GM12878 (cell line): ENCODE measurements at regions not wholly inside any gene's neighbourhood (a gene's known extent, or its start where the extent isn't known, plus 50 kb on each side); places are given as distances from the start of the nearest gene placed in this dataset.

Experiments
- ATAC-seq: fragments of 200-7000 bp; cut with Tn5 transposase; 3 replicates; pipeline ENCODE4 v1.9.1; 2020; ENCODE audit warnings: mild to moderate bottlenecking, moderate library complexity
- BruUV-seq: library from RNA; stranded (reverse); fragments of 400-500 nt; replicated peaks from 2 replicates; lab custom pipeline; 2021; lab: Mats Ljungman, UMichigan
- CTCF ChIA-PET: fragments of 300-600 bp; sonication (Branson Sonifier 250); formaldehyde crosslinking; extraction: SDS; loops from one replicate; lab custom pipeline; 2021; ENCODE audit warnings: inconsistent platforms; lab: Yijun Ruan, JAX
- POLR2A ChIA-PET: fragments of 350-600 bp; formaldehyde crosslinking; extraction: SDS; loops from one replicate; lab custom pipeline; 2021; ENCODE audit warnings: inconsistent platforms; lab: Charles Lee
- RAD21 ChIA-PET: fragments of 300-600 bp; sonication (Branson Sonifier 250); formaldehyde crosslinking; loops from one replicate; lab custom pipeline; 2023; ENCODE audit warnings: antibody characterized with exemption; ENCODE audit not compliant: unreplicated experiment; lab: Charles Lee
- SMC1A ChIA-PET: fragments of 300-600 bp; sonication (Branson Sonifier 250); formaldehyde crosslinking; loops from one replicate; lab custom pipeline; 2023; ENCODE audit not compliant: unreplicated experiment, uncharacterized antibody; lab: Charles Lee
- DNase-seq: peaks from one replicate; pipeline ENCODE4 v3.0.0-alpha.2; 2011; ENCODE audit warnings: low read depth, low spot score
- FAIRE-seq: peaks from 3 replicates; lab custom pipeline; 2011; peaks lifted over from hg19 to GRCh38; lab: Jason Lieb, UNC
- H2AFZ ChIP-seq: 2 replicates; pipeline ENCODE4 v1.6.0; 2011; ENCODE audit warnings: low read depth, low read length, control low read depth; ENCODE audit not compliant: control insufficient read depth
- H3K27ac ChIP-seq: 2 replicates; pipeline ENCODE4 v1.5.1; 2011; ENCODE audit warnings: control low read depth; ENCODE audit not compliant: control insufficient read depth, insufficient read depth
- H3K27me3 ChIP-seq, 2 experiments: replicated peaks in 1 of 2; 2 replicates each; pipeline versions ENCODE4 v1.6.0 to v1.6.1; 2011; ENCODE audit warnings: low read length in 1 of 2; ENCODE audit not compliant: control insufficient read depth in 2 of 2, insufficient read depth in 2 of 2
- H3K36me3 ChIP-seq, 2 experiments: 2 replicates each; pipeline ENCODE4 v1.5.1; 2011; ENCODE audit warnings: low read length in 1 of 2; ENCODE audit not compliant: control insufficient read depth in 2 of 2, insufficient read depth in 2 of 2
- H3K4me1 ChIP-seq: 2 replicates; pipeline ENCODE4 v1.6.1; 2011; ENCODE audit warnings: mild to moderate bottlenecking, low read length, moderate library complexity, mixed read lengths; ENCODE audit not compliant: control insufficient read depth, insufficient read depth
- H3K4me2 ChIP-seq: 2 replicates; pipeline ENCODE4 v1.6.0; 2011; ENCODE audit warnings: control low read depth; ENCODE audit not compliant: control insufficient read depth, insufficient read depth
- H3K4me3 ChIP-seq: fragments of 200-600 bp; sonication (generic); 2 replicates; pipeline ENCODE4 v1.5.1; 2016
- H3K79me2 ChIP-seq: 2 replicates; pipeline ENCODE4 v1.6.0; 2011; ENCODE audit warnings: low read length; ENCODE audit not compliant: control insufficient read depth, insufficient read depth
- H3K9ac ChIP-seq: 2 replicates; pipeline ENCODE4 v1.8.0; 2011; ENCODE audit warnings: low read length, control low read depth, mixed read lengths; ENCODE audit not compliant: control insufficient read depth, insufficient read depth
- H3K9me3 ChIP-seq: replicated peaks from 3 replicates; pipeline ENCODE4 v1.5.1; 2011; ENCODE audit warnings: mild to moderate bottlenecking, low read length; ENCODE audit not compliant: control insufficient read depth, insufficient read depth
- H4K20me1 ChIP-seq: 2 replicates; pipeline ENCODE4 v1.6.0; 2011; ENCODE audit not compliant: control insufficient read depth, insufficient read depth
- BRCA1 ChIP-seq: IDR thresholded peaks from 2 replicates; pipeline ENCODE4 v1.6.1; 2011; ENCODE audit warnings: low read depth, low read length, improper control_type of control experiment
- EGR1 ChIP-seq, 2 experiments: IDR thresholded peaks; 1 replicate in 1 of 2; 2 replicates in 1 of 2; pipeline ENCODE4 v1.6.1; 2011 to 2012; ENCODE audit warnings: low read depth in 2 of 2, low read length in 2 of 2, borderline replicate concordance in 1 of 2, mild to moderate bottlenecking in 1 of 2, moderate library complexity in 1 of 2
- GABPA ChIP-seq: IDR thresholded peaks from 2 replicates; pipeline ENCODE4 v1.6.1; 2014; ENCODE audit warnings: antibody characterized with exemption, low read depth, mild to moderate bottlenecking, inconsistent platforms
- POLR2AphosphoS5 ChIP-seq: IDR thresholded peaks from 2 replicates; pipeline ENCODE4 v1.6.1; 2011; ENCODE audit warnings: mild to moderate bottlenecking, low read length, inconsistent platforms
- SMAD5 ChIP-seq: IDR thresholded peaks from 2 replicates; pipeline ENCODE4 v1.6.1; 2016; ENCODE audit warnings: antibody characterized with exemption, low read depth
- SREBF2 ChIP-seq: IDR thresholded peaks from 2 replicates; pipeline ENCODE4 v1.6.1; 2012; ENCODE audit warnings: mild to moderate bottlenecking, low read length
- SUPT20H ChIP-seq: IDR thresholded peaks from 2 replicates; pipeline ENCODE4 v1.6.1; 2011; ENCODE audit warnings: low read depth, mild to moderate bottlenecking, low read length, moderate library complexity, borderline replicate concordance; ENCODE audit not compliant: control insufficient read depth
- TARDBP ChIP-seq: IDR thresholded peaks from 2 replicates; pipeline ENCODE4 v1.6.1; 2016; ENCODE audit warnings: borderline replicate concordance
- TCF7 ChIP-seq: IDR thresholded peaks from 2 replicates; pipeline ENCODE4 v1.6.1; 2014; ENCODE audit warnings: antibody characterized with exemption, borderline replicate concordance
- ZNF274 ChIP-seq: IDR thresholded peaks from one replicate; pipeline ENCODE4 v1.8.0; 2011; ENCODE audit not compliant: insufficient read length, insufficient read depth
- WGBS: methylation state at CpG from one replicate; pipeline ENCODE4 v1.1.6; 2016; ENCODE audit warnings: low lambda C conversion rate; ENCODE audit not compliant: insufficient replicate concordance, insufficient coverage; ENCODE audit errors: missing lambda C conversion rate; 5-methylcytosine and 5-hydroxymethylcytosine counted together
- in situ Hi-C: fragments of 300-500 bp; cut with MboI; formaldehyde crosslinking; loops from 9 replicates; pipeline ENCODE4 v1.14.3; 2018; ENCODE audit warnings: mixed read lengths
- intact Hi-C: fragments of 100-400 bp; cut with micrococcal nuclease; formaldehyde crosslinking; loops from one replicate; pipeline ENCODE4 v1.14.2; 2022; ENCODE audit not compliant: unreplicated experiment
- TF ChIP-seq, protein P1 (sequence below): IDR thresholded peaks from 2 replicates; pipeline ENCODE4 v1.6.1; 2012; ENCODE audit warnings: mild to moderate bottlenecking, low read depth, low read length
- TF ChIP-seq, protein P2 (sequence below): fragments of 450-650 bp; IDR thresholded peaks from 2 replicates; pipeline ENCODE4 v1.6.1; 2018; ENCODE audit warnings: borderline replicate concordance, mild to moderate bottlenecking; ENCODE audit not compliant: partially characterized antibody

DNA sequence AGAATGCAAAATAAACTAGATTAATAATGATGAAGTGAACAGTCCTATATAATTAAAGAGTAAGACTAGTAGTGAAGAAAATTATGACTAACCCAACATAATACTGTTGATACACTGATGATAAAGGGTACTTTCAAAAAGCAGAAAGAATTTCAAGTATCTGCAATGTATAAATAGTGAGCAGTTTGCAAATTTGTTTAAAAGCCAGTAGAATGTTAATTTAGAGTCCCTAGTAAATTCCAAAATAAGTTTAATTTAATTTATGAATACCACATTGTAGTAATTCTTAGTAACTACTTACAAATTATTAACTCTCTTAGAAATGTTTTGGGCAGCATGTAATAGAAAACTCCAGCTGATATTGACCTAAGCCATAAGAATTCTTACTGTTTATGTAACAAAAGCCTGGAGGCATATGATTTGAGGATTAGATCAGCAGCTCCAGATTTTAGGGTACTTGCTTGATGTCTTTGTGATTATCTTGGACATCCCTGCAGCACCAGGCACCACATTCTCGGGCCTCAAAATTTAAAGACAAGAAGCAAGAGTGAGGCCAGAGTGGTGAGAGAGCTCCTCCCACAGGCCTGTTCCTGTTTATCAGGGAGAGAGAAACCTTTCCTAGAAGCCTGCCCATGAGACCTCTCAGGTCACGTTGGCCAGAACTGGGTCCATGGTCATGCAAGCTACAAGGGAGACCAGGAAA lies 67.6 kb upstream of the TDRD3 start (continued):
- TF ChIP-seq, protein P1, sequence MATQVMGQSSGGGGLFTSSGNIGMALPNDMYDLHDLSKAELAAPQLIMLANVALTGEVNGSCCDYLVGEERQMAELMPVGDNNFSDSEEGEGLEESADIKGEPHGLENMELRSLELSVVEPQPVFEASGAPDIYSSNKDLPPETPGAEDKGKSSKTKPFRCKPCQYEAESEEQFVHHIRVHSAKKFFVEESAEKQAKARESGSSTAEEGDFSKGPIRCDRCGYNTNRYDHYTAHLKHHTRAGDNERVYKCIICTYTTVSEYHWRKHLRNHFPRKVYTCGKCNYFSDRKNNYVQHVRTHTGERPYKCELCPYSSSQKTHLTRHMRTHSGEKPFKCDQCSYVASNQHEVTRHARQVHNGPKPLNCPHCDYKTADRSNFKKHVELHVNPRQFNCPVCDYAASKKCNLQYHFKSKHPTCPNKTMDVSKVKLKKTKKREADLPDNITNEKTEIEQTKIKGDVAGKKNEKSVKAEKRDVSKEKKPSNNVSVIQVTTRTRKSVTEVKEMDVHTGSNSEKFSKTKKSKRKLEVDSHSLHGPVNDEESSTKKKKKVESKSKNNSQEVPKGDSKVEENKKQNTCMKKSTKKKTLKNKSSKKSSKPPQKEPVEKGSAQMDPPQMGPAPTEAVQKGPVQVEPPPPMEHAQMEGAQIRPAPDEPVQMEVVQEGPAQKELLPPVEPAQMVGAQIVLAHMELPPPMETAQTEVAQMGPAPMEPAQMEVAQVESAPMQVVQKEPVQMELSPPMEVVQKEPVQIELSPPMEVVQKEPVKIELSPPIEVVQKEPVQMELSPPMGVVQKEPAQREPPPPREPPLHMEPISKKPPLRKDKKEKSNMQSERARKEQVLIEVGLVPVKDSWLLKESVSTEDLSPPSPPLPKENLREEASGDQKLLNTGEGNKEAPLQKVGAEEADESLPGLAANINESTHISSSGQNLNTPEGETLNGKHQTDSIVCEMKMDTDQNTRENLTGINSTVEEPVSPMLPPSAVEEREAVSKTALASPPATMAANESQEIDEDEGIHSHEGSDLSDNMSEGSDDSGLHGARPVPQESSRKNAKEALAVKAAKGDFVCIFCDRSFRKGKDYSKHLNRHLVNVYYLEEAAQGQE: no peak
- TF ChIP-seq, all 136 proteins: peak for 3

GRCh38 chr13:60331249-60332012 lies 65.6 kb upstream of the TDRD3 start:
- DNase-seq: no peak
- no peaks in the 10 kb centered on the region for H3K36me3 ChIP-seq
- in situ Hi-C loops (no loop called here), intact Hi-C loops (loop anchor here (10.0 kb wide), 2 partner anchors 427 to 857 kb away; no protein-coding TSS in a partner anchor)
- H3K4me3 ChIP-seq: no peak overlapping the region
- H3K9ac ChIP-seq: no peak overlapping the region
- H3K4me1 ChIP-seq: no peaks in the 10 kb centered on the region
- CTCF ChIA-PET: no interaction called here
- H3K79me2 ChIP-seq: no peaks in the 10 kb centered on the region
- no peak for FAIRE-seq
- H3K27me3 ChIP-seq: no peaks in the 10 kb centered on the region
- no peak overlapping the region for H3K27ac ChIP-seq
- H3K4me2 ChIP-seq: no peak overlapping the region
- no peaks in the 10 kb centered on the region for H4K20me1 ChIP-seq
- POLR2A ChIA-PET: no interaction called here
- RAD21 ChIA-PET: no interaction called here
- no peak for ATAC-seq
- no peak overlapping the region for H2AFZ ChIP-seq
- SMC1A ChIA-PET: interaction anchor here (0.6 kb wide), 1 partner anchor 1013 kb away, joined by 3 read pairs; no protein-coding TSS in a partner anchor
- 0% methylated on average over 4 of the region's 4 CpGs for WGBS
- no TSS peak for BruUV-seq
- H3K9me3 ChIP-seq: no peaks in the 10 kb centered on the region
- TF ChIP-seq TARDBP (no peak), SMAD5 (no peak), ZNF274 (no peak), BRCA1 (no peak), SUPT20H (no peak), POLR2AphosphoS5 (no peak), SREBF2 (no peak), EGR1 (IDR thresholded peaks at IDR 0.05; ENCODE audit: borderline replicate concordance in 1 of 2, low read depth in 2 of 2, low read length in 2 of 2) (no peak), GABPA (no peak), TCF7 (no peak)
- TF ChIP-seq, protein P2, sequence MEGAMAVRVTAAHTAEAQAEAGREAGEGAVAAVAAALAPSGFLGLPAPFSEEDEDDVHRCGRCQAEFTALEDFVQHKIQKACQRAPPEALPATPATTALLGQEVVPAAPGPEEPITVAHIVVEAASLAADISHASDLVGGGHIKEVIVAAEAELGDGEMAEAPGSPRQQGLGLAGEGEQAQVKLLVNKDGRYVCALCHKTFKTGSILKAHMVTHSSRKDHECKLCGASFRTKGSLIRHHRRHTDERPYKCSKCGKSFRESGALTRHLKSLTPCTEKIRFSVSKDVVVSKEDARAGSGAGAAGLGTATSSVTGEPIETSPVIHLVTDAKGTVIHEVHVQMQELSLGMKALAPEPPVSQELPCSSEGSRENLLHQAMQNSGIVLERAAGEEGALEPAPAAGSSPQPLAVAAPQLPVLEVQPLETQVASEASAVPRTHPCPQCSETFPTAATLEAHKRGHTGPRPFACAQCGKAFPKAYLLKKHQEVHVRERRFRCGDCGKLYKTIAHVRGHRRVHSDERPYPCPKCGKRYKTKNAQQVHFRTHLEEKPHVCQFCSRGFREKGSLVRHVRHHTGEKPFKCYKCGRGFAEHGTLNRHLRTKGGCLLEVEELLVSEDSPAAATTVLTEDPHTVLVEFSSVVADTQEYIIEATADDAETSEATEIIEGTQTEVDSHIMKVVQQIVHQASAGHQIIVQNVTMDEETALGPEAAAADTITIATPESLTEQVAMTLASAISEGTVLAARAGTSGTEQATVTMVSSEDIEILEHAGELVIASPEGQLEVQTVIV: no peak
